Effector CD4-positive, alpha-beta T cell (primary cell): ENCODE measurements at regions not wholly inside any gene's neighbourhood (a gene's known extent, or its start where the extent isn't known, plus 50 kb on each side); places are given as distances from the start of the nearest gene placed in this dataset.
"Not testable (repeated sequence)": the region's sequence is repeated elsewhere in the genome, so short reads cannot be mapped to it uniquely, and the experiment has no call there.

Experiments
- DNase-seq: peaks from one replicate; pipeline ENCODE4 v3.0.0-alpha.2; 2020

DNA sequence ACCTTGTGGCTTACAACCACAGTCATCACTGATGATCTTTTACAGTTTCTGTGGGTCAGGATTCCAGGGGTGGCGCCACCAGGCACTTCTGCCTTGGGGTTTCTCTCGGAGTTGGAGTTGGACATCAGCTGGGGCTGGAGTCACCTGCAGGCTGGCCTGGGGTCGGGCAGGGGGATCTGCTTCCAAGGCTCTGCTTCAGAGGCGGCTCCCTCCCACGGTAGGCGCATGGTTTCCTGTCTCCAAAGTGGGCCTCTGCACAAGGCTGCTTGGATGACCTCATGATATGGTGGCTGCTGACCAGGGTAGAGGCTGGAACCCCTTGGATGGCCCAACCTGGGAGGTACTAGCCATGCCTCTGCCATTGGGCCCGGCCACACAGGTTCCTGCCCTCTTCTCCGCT, 170.6 kb upstream of the CIBAR2 start:
- DNase-seq = no peak

DNA sequence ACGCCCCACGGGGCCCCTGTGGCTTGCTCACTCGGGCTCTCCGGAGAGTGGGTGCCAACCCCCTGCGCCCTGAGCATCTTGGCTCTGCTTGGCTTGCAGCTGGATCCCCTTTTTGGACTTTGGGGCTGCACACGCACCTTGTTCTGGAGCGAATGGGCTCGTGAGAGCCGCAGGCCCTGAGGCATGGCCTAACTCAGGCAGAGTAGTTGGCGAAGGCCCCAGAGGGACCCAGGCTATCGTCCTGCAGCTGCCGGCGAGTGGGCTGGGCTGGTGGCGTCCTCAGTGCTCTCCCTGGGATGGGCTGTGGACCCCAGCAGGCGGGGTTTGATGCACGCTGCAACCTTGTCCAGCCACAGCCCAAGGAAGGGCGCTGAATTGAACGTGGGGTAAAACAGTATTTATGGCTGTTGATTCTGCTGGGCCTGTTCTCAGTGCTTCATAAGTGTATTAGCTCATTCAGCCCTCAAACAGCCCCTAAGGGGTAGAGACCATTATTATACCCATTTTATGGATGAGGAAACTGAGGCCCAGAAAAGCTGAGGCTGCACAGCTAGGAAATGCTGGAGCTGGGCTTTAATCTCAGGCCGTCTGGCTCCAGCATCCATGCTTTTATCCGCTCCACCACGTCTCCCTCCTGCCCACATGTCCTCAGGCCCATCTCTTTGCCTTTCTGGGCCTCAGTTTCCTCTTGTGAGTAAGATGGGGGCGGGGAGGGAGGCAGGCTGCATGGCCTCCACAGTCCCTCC, 171.2 kb upstream of the CIBAR2 start:
- DNase-seq = no peak

DNA sequence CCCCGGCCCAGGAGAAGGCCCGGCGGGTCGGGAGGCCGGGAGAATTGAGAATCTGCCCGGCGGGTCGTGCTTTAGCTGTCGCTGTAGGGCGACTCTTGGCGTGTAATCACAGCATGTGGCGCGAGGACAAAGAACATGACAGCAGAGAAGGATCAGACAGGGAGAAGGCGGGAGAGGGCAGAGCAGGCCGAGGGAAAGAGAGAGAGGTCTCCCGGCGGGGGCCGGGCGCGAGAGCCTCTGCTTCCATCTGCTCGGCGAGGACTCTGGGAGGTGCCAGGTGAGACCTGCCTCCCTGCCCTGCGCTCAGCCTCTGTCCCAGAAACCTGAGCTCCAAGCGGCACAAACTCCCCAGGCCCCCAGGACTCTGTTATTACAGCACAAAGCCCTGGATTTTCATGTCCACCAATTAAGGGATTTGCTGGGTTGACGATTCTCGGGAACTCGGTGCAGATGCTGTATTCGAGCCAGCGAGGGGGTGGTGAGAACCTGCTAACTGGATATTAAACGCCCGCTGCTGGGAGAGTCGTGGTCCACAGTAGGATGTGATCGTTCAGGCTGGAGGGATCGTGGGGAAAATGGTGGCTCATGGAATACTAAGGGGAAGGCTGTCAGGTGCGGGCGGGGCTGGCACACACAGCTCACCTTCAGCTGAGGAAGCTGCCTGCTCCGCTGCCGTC, 172.0 kb upstream of the CIBAR2 start:
- no peak for DNase-seq

DNA sequence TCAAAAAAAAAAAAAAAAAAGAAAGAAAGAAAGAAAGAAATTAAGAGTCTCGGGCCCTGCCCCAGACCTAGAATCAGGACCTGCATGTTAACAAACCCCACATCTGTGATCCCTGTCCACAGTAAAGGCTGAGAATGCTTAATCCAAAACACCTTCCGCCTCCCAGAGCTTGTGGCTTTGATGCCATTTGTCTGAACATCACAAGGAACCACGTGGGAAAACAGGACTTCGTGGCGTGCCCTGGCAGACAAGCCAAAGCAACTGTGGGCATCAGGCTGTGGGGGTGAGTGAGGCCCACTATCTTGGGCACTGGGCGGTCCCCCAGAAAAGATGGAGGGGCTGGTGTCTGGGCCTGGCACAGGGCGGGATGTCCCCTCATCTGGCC, 173.4 kb upstream of the CIBAR2 start:
- DNase-seq = no peak

DNA sequence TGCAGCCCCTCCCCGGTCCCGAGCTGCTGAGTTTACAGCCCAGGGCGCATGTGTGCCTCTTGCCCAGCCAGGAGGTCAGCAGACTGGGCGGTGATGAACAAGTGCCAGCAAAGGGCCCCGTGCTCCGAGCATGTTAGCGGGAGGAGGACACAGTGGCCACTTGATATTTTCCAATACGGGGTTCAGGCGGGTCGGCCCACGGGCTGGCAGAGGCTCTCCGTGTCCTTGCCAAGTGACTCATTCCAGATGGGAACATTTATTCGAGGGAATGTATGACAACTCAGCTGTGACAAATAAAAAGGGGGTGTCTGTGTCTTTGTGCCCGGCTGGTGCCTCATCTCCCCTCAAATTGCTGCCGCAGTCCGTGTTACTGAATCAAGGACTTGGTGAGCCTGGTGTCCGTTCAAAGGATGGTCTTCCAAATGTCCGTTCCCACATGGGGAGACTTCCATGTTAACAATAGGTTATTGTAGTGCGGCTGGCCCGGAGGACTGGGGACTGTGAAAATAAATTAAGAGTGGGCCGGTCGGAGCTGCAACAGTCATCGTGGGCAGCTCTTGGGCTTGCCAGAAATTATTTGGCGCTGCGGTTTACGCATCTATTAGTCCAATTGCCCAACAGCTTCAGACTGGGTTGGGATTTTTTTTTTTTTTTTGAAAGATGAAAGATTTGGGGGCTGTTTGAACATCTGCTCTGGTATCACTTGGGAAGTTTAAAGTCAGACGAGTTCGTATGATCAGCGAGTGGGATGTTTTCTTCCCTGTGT, 174.0 kb upstream of the CIBAR2 start:
- DNase-seq = no peak

DNA sequence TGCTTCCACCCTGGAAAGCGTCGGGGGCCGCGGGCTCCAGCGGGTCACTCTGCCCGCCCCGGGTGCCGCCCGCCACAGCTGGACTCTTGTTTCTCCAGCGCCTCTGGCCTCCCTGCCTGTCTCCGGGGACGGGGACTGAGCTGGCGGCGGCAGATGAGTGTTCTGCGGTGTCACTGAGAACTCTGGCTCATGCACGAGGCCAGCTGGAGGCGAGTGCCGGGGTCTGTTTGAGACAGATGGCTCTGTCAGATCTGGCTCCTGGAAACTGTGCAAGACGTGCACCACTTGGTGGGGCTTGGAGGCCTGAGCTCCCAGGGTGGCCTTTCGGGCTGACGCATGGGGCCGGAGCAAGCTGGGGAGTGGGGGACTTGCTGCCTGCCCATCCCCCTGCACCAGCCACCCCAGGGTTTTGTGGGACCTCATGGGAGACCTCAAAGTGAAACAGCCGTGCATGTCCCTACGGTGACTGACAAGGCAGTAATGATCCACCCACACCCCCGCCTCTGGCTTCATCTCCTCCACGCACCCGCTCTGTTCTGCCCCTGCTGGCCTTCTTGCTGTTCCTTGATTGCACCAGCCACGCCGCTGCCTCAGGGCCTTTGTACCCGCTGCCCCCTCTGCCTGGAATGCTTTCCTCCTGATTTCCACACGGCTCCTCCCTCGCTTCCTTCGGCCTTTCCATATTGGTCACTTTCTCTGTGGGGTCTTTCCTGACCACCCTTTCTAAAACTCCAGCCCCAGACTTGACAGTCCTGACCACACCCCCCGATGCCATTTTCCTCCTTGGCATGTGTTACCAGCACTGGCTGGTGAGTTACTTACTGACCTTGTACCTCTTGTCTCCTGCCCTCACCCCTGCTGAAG, 174.9 kb upstream of the CIBAR2 start:
- DNase-seq = no peak

DNA sequence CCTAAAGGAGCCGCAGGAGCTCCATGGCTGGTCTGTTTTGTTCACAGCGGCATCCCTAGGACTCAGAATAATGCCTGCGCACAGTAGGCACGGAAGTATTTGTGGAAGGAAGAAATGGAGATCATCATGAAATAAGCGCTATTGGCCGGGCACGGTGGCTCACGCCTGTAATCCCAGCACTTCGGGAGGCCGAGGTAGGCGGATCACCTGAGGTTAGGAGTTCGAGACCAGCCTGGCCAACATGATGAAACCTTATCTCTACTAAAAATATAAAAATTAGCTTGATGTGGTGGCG, 175.5 kb upstream of the CIBAR2 start:
- not testable (repeated sequence) for DNase-seq

DNA sequence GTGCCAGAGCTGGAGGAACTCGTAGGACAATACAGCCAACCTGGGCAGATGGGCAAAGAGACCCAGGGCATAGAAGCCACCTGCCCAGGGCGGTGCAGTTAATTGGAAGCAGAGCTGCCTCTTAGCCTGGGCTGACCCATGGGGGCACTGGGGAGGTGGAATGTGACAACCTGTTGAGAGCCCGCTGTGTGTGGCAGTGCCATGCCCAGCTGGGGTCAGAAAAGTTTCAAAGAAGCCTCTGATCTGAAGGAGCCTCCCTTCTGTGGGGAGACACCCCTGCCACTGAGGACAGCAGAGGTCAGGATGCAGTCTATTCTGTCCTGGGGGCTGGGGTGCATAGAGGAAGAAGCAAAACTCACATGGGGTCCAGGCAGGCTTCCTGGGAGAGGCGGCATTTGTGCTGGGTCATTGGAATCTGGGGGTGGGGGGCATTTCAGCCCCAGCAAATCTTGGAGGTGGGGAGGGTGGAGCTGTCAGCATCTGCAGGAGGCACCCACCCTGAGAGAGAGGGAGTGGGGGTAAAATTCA, 176.1 kb upstream of the CIBAR2 start:
- no peak for DNase-seq

DNA sequence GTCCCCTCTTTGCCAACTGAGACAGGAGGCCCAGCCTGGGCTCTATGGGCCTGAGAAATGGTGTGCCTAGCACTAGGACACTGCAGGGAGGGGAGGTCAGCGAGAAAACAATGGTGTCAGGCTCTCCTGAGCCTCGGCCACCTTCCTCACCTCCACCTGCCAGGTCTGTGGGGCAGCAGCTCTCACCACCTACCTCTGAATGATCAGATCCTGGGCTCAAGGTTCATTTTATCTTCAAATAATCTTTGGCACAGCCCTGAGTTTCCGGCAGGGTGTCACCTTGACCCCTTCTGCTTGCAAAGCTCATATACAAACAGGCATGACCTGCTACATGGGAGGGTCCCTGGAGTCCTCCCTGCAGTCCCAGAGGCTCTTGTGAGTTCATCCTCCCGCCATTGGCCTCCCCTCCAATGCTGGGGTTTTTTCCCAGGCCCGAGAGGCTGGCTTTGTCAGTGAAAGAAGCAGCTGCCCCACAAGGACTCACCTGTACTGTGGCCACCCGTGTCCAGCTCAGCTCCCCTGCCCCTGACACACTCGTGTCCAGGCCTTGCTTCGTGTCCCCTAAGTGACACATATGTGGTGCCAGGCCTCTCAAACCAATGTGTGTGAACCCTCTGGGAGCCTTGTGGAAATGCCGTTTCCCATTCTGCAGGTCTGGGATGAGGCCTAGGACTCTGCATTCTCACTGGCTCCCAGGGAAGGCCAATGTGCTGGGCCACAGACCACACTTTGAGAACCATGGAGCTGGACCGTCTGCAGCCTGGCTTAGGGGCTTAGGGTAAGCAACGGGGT, 176.8 kb upstream of the CIBAR2 start:
- DNase-seq = no peak

DNA sequence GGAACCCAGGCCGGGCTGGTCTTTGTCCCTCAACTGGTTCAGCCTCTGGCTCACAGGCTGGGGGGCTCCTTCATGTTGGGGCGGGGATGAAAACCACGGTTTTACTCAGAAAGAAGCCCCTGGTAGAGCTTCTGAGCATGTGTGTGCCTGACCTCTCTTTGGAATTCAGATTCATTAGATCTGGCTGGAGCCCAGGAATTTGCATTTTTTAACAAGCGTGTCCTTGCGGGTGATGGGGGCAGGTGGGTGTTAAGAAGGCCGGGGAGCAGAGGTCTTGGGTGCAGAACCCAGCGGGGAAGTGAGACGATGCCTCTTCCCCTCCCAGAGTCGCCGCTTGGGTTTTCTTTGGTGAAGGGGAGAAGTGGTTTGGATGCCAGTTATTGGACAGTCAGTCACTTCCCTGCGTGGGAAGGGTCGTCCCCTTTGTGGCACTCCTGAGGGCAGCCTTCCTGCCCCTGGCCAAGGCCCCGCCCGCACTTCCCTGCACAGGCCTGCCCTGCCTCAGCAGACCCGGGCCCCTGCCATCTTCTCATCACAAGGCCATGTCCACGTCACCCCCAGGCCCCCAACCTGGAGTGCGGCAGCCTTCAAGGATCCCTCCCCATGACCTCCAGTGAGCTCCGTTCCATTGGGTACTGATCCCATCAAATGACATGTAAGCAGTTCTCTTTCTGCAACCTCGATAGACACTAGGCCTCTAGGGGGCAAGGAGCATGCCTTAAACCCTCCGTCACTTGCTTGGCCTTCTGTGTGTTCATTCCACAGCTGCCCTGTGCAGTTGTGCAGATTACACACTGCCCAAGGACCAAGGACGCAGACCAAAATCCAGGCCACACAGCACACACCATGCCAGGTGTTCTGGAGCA, 177.7 kb upstream of the CIBAR2 start:
- no peak for DNase-seq

DNA sequence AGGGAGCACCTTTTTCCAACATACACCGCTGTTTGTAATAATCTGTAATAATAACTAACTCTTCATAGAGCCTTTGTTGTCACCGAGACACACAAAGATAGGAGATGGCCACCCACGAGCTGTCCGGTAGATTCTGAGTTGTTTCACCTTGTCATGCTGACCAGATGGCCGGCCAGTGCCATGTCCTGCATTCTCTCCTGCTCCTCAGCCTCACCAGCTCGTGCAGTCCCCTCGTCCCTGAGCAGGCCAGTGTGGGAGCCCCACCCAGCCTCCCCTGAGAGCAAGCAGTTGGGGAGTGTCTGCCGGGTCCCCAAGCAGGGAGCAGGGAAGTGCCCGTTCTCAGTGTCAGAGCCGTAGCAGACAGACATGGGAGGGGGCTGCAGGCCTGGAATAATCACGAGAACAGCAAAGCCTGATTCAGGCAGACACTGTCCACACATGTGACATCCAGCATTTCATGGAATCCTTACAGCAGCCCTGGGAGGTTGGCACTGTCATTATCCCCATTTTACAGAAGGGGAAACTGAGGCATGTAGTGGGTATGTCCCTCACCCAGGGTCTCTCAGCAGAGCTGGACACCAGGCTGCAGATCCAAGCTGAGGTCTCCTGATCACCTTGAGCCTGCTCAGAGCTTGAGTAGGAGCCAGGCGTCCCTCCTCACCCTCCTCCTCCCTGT, 178.5 kb upstream of the CIBAR2 start:
- no peak for DNase-seq

DNA sequence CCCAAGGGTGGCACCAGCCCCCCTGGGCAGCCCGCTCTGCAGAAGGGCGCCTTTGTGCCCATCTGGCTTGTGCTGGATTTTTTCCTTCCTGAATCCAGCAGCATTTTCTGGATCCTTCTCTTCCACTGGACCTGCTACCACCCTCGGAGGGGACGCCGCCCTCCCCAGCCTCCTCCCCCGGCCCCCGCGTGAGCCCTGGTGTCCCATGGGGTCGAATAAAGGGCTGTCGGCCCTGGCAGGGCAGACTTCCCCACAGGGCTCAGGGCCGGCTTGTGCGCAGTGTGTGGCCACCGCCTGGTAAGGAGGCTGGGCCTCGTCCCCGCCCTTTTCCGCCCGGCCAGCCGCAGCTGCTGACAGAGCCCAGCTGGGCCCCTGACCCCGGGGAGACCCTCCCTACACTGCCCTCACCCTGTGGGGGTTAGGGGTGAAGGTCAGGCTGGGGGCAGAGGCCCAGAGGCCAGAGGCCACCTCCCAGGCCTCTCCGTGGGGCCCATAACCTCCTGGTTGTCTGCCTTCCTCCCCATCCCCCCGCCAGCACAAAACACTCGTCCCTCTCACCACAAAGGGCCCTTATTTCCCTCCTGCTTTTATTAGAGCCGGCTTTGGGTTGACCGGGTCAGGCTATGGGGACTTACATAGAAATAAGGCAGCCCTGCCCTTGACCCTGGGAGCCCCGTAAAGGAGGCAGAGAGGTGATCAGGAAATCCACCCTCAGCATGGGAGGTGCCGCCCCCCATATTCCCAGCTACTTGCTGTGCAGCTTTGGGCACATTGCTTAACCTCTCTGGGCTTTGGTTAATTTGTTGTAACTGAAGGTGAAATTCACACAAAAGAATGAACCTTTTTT, 179.3 kb upstream of the CIBAR2 start:
- no peak for DNase-seq

DNA sequence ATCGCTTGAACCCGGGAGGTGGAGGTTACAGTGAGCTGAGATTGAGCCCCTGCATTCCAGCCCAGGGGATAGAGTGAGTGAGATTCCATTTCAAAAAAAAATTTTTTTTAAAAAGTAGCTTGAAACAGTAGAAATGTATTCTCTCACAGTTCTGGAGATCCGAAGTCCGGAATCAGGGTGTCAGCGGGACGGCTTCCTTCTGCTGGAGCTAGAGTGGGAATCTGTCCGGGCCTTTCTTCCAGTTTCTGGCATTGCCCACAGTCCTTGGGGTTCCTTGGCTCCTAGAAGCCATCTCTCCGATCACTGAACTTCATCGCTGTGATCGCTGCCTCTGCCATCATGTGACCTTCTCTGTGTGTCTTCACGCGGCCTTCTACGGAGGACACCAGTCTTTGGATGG, 181.2 kb upstream of the CIBAR2 start:
- DNase-seq = no peak

DNA sequence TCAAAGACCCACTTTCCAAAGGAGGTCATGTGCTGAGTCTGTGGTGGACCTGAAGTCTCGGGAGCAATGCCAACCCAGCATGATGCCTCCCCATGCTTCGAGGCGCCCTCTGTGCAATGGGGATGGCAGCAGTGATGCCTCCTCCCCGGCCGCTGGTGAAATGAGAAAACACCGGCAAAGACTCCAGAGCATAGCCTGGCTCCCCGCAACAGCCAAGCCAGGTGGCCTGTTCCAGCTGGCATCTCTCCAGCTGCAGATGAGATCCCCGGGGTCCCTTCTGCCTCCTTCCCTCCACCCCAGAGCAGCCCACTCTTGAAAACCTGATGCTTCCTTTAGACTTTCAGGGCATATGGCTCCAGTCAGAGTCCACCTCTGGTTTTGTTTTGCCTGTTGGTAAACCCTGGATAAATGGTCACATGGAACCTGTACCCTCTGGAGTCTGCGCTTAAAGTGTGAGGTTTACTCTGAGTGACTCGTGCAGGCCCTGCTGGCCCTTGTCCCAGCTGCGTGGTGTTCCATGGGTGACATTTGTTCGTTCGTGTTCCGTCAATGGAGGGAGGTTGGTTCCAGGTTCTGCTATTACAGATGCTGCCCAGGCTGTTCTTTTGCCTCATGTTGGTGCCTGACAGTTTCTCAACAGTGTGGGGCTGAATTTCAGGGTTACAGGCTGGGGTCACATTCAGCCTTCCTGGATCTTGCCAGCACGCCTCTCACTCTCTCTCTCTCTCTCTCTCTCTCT, 181.8 kb upstream of the CIBAR2 start:
- no peak for DNase-seq

DNA sequence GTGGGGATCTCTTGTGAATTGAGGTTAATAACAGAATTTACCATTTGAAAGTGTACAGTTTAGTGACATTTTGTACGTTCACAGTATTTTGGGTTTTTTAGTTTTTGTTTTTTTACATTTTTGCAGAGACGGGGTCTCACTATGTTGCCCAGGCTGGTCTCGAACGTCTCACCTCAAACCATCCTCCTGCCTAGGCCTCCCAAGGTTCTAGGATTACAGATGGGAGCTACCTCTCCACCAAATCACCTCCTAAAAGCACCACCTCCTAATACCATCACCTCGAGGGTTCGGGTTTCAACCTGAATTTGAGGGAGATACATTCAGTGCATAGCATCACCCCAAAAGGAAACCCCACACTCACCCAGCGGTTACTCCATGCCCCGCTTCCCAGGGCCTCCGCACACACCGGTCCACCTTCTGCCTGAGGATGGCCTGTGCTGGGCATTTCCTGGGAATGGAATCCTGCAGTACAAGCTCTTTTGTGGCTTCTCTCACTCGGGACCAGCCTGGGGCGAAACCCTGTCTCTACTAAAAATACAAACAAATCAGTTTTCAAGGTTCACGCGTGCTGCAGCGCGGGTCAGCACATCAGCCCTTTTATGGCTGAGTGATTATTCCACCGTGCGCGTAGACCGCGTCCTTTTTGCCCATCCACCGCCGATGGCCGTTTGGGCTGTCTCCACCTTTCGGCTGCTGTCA, 182.7 kb upstream of the CIBAR2 start:
- no peak for DNase-seq

DNA sequence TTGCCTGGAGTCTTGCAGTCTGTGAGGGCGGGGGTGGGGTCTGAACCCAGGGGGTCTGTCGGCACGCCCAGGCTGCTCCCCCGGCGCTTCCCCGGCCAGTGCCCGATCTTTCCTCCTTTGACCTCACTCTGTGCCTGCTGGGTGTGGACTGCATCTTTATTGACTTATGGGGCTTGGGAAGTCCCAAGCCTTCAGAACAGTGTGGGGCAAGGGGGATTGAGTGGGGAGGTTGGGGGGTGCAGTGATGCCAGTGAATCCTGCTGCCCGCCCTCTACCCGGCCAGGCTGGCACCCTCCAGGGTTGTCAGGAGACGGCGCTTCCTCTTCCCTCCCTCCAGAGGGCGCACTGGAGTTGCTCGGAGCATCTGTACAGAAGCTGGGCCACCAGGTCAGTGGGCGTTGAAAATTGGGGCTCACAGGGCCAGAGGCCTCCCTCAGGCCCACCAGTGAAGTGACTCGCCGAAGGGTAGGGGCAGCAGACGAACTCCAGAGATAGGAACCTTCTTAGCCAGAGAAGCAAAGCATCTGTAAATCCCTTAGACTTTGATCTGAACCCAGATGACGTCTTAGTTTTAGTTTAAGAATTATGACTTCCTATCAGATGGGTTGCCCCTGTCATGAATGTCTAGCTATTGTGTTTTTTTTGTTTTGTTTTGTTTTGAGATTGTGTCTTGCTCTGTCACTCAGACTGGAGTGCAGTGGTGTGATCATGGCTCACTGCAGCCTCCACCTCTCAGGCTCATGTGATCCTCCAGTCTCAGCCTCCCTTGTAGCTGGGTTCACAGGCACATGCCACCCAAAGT, 184.8 kb upstream of the CIBAR2 start:
- DNase-seq = peak; percentile 35

DNA sequence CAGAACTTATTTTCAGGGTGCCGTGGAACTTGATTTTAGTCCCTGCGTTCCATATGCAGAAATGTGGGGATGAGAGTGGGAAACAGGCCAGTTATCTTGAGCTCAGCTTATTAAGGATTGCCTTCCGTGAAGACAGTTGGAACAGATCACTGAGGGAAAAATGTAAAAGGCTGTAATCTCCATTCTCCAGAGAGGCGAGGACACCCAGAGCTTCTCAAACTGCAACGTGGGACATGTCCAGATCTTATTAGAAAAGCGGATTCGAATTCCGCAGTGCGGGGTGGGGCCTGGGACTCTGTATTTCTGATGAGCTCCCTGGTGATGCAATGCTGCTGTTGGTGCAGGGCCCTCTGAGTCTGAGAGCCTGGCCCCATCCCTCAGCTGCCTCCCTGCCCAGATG, 185.6 kb upstream of the CIBAR2 start:
- DNase-seq = no peak
